Neural cell (in vitro differentiated cells): ENCODE measurements at regions not wholly inside any gene's neighbourhood (a gene's known extent, or its start where the extent isn't known, plus 50 kb on each side); places are given as distances from the start of the nearest gene placed in this dataset.

Source experiments
- CTCF ChIP-seq: fragments of 450-650 bp; IDR thresholded peaks from 2 replicates; pipeline ENCODE4 v1.5.1; 2014; ENCODE audit warnings: antibody characterized with exemption, mild to moderate bottlenecking, moderate library complexity; ENCODE audit not compliant: poor library complexity, severe bottlenecking
- EP300 ChIP-seq: fragments of 450-650 bp; conservative IDR thresholded peaks from 2 replicates; pipeline ENCODE4 v1.6.1; 2014; ENCODE audit warnings: antibody characterized with exemption, mild to moderate bottlenecking, moderate library complexity; ENCODE audit not compliant: poor library complexity, severe bottlenecking
- EZH2 ChIP-seq: fragments of 200-600, 300-800 bp; shearing (Covaris generic), sonication (generic); IDR thresholded peaks from 2 replicates; pipeline ENCODE4 v1.6.1; 2014; ENCODE audit warnings: antibody characterized with exemption, low read length, borderline replicate concordance, mild to moderate bottlenecking; ENCODE audit not compliant: insufficient read depth, poor library complexity, severe bottlenecking
- MXI1 ChIP-seq: fragments of 450-650 bp; conservative IDR thresholded peaks from 2 replicates; pipeline ENCODE4 v1.6.1; 2014; ENCODE audit warnings: antibody characterized with exemption, mild to moderate bottlenecking; ENCODE audit not compliant: poor library complexity, severe bottlenecking
- POLR2AphosphoS5 ChIP-seq: IDR thresholded peaks from 2 replicates; pipeline ENCODE4 v1.6.1; 2012
- RAD21 ChIP-seq: fragments of 450-650 bp; conservative IDR thresholded peaks from 2 replicates; pipeline ENCODE4 v1.6.1; 2014; ENCODE audit warnings: antibody characterized with exemption, mild to moderate bottlenecking, moderate library complexity
- SMC3 ChIP-seq: fragments of 450-650 bp; conservative IDR thresholded peaks from 2 replicates; pipeline ENCODE4 v1.6.1; 2014; ENCODE audit warnings: antibody characterized with exemption, mild to moderate bottlenecking, moderate library complexity; ENCODE audit not compliant: poor library complexity
- TAF1 ChIP-seq: IDR thresholded peaks from 2 replicates; pipeline ENCODE4 v1.6.1; 2012; ENCODE audit warnings: low read depth
- TF ChIP-seq, protein P1 (sequence below): IDR thresholded peaks from 2 replicates; pipeline ENCODE4 v1.6.1; 2012; ENCODE audit warnings: borderline replicate concordance

- TF ChIP-seq EZH2: no peak
- TF ChIP-seq CTCF: no peak
- TF ChIP-seq EP300: no peak
- no peak for TF ChIP-seq POLR2AphosphoS5
- no peak for TF ChIP-seq SMC3
- TF ChIP-seq, protein P1, sequence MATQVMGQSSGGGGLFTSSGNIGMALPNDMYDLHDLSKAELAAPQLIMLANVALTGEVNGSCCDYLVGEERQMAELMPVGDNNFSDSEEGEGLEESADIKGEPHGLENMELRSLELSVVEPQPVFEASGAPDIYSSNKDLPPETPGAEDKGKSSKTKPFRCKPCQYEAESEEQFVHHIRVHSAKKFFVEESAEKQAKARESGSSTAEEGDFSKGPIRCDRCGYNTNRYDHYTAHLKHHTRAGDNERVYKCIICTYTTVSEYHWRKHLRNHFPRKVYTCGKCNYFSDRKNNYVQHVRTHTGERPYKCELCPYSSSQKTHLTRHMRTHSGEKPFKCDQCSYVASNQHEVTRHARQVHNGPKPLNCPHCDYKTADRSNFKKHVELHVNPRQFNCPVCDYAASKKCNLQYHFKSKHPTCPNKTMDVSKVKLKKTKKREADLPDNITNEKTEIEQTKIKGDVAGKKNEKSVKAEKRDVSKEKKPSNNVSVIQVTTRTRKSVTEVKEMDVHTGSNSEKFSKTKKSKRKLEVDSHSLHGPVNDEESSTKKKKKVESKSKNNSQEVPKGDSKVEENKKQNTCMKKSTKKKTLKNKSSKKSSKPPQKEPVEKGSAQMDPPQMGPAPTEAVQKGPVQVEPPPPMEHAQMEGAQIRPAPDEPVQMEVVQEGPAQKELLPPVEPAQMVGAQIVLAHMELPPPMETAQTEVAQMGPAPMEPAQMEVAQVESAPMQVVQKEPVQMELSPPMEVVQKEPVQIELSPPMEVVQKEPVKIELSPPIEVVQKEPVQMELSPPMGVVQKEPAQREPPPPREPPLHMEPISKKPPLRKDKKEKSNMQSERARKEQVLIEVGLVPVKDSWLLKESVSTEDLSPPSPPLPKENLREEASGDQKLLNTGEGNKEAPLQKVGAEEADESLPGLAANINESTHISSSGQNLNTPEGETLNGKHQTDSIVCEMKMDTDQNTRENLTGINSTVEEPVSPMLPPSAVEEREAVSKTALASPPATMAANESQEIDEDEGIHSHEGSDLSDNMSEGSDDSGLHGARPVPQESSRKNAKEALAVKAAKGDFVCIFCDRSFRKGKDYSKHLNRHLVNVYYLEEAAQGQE: no peak
- TF ChIP-seq RAD21: no peak
- no peak for TF ChIP-seq MXI1
- TF ChIP-seq TAF1: no peak
Observed at GRCh38 chr5:54663866-54664265, 146.3 kb downstream of the SNX18 start.
